ENCODE measurements at regions not wholly inside any gene's neighbourhood (a gene's known extent, or its start where the extent isn't known, plus 50 kb on each side); places are given as distances from the start of the nearest gene placed in this dataset.
A peak's percentile ranks its signal among the peaks of the same experiment; 100 is the strongest.

DNA sequence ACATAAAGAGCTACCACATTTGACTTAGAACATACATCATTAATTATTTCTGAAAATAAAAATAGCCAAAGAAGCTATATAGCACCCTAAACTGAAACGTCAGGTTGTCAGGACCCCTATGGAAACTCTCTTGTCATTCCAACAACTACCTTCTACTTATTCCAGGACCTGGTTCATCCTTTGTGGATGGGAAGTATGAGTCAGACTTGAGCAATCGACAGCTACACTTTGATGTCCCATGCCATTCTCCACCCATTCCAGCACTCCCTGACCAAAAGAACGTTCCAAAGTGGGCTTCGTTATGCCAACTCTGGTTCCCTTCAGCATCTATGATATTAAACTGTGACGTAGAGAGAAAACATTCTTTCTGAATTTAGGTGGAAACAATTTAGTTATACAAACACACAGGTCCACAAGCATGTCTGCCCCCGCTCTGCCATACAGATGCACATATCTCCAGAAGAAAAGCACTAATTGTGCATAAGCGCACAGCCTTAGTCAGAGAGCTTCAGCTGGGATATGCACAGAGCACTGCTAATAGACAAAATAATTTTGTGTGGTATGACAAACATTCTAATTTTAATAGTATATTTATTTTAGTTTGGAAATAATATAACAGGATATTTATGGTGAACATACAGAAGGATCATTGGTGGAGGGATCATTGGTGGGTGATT lies 723.1 kb upstream of the B3GALT2 start:
- H3K4me1 ChIP-seq (replicated peaks; ENCODE audit: insufficient read depth): no peaks in the 10 kb centered on the region
- H3K27ac ChIP-seq: no peak overlapping the region
- ChIA-PET POLR2A (ENCODE audit: unreplicated experiment) (no interaction called here), CTCF (no interaction called here)
- no peaks in the 10 kb centered on the region for H3K9me3 ChIP-seq (ENCODE audit: insufficient read depth, low read depth)
- H3K36me3 ChIP-seq (ENCODE audit: low read depth): no peaks in the 10 kb centered on the region
- TF ChIP-seq, protein P1, sequence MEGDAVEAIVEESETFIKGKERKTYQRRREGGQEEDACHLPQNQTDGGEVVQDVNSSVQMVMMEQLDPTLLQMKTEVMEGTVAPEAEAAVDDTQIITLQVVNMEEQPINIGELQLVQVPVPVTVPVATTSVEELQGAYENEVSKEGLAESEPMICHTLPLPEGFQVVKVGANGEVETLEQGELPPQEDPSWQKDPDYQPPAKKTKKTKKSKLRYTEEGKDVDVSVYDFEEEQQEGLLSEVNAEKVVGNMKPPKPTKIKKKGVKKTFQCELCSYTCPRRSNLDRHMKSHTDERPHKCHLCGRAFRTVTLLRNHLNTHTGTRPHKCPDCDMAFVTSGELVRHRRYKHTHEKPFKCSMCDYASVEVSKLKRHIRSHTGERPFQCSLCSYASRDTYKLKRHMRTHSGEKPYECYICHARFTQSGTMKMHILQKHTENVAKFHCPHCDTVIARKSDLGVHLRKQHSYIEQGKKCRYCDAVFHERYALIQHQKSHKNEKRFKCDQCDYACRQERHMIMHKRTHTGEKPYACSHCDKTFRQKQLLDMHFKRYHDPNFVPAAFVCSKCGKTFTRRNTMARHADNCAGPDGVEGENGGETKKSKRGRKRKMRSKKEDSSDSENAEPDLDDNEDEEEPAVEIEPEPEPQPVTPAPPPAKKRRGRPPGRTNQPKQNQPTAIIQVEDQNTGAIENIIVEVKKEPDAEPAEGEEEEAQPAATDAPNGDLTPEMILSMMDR (conservative IDR thresholded peaks at IDR 0.05): no peak
- TF ChIP-seq EZH2 (IDR thresholded peaks at IDR 0.05; ENCODE audit: low read depth): no peak
- H4K20me1 ChIP-seq (ENCODE audit: insufficient read depth): no peaks in the 10 kb centered on the region
- no peak overlapping the region for H3K4me2 ChIP-seq
- H3K27me3 ChIP-seq (ENCODE audit: insufficient read depth, low read depth): no peaks in the 10 kb centered on the region
- H3K4me3 ChIP-seq: no peak overlapping the region
- H3K9me2 ChIP-seq (ENCODE audit: insufficient read depth): no peaks in the 10 kb centered on the region
- no peaks in the 10 kb centered on the region for H3F3A ChIP-seq (ENCODE audit: insufficient read depth, low read depth)
- no TSS peak for BruUV-seq (replicated peaks)
- intact Hi-C loops (cut with micrococcal nuclease; ENCODE audit: unreplicated experiment): no loop called here
- no peak for DNase-seq
- H3K79me2 ChIP-seq (ENCODE audit: low read depth): no peaks in the 10 kb centered on the region
- no peak overlapping the region for H2AFZ ChIP-seq

DNA sequence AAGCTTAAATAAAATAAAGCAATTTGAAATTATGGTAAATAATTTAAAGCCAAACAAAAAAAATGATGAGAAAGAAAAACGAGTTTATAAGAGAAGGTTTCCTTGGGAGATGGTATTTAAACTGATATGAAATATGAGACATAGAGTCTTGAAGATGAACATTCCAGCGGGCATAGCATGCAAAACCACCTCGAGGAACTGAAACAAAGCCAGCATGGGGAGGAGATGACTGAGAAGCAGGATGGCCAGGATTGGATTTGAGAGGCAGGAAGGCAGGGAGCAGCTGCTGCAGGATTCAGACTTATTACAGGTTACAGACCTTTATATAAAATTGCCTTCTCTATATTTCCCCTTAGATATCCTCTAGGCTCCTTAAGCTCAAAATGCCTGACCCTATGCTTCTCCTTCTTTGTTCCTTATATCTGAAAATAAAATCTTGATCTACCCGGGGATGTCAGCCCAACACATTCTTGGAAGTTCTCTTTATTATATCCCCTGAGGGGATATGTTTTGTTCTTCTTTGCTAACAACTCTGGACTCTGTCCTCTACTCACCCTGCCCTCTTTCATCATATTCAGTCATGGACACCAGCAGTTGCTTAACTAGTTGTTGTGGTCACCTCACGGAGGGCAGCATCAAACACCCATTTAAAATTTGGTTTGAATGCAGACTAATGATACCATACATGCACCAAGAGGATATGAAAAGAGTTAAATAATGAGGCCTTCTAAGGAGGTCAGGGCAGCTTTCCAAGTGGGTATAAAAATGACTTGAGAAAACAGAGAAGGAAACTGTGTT lies 719.1 kb upstream of the B3GALT2 start:
- intact Hi-C loops (cut with micrococcal nuclease; ENCODE audit: unreplicated experiment): no loop called here
- Histone ChIP-seq H3K79me2 (ENCODE audit: low read depth) (no peaks in the 10 kb centered on the region), H3K4me1 (replicated peaks; ENCODE audit: insufficient read depth) (no peaks in the 10 kb centered on the region), H3K4me2 (no peak overlapping the region), H3K27me3 (ENCODE audit: insufficient read depth, low read depth) (no peaks in the 10 kb centered on the region), H3F3A (ENCODE audit: insufficient read depth, low read depth) (no peaks in the 10 kb centered on the region), H4K20me1 (ENCODE audit: insufficient read depth) (no peaks in the 10 kb centered on the region), H3K9me2 (ENCODE audit: insufficient read depth) (no peaks in the 10 kb centered on the region), H3K36me3 (ENCODE audit: low read depth) (no peaks in the 10 kb centered on the region), H3K4me3 (no peak overlapping the region), H2AFZ (no peak overlapping the region), H3K27ac (no peak overlapping the region), H3K9me3 (ENCODE audit: insufficient read depth, low read depth) (no peaks in the 10 kb centered on the region)
- peak in 1 of 2 experiments; percentile 32 for DNase-seq
- no peak for TF ChIP-seq EZH2 (IDR thresholded peaks at IDR 0.05; ENCODE audit: low read depth)
- TF ChIP-seq, protein P1 (conservative IDR thresholded peaks at IDR 0.05): no peak
- BruUV-seq (replicated peaks): no TSS peak
- CTCF ChIA-PET: no interaction called here
- POLR2A ChIA-PET (ENCODE audit: unreplicated experiment): no interaction called here

DNA sequence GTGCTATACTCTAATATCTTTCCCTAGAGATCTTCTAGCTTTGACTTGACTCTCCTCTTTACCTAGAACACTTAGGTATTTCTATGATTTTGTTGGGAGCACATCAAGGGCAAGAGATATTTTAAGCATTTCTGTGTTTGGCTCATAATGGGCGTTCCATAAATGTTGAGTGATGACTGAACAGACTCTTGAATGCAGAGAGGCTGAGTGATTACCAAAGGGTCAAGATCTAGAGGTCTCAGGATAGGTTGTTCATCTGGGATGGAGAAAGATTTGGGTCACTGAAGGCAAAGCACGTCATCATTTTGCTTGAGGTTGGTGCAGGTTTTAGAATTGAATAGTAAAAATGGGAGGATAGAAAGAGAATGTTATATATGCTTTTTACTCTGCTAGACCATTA lies 705.4 kb upstream of the B3GALT2 start:
- H3K79me2 ChIP-seq (ENCODE audit: low read depth): no peaks in the 10 kb centered on the region
- no peaks in the 10 kb centered on the region; the same call in 1 of the 2 replicates for H3K9me2 ChIP-seq (ENCODE audit: insufficient read depth)
- TF ChIP-seq EZH2 (IDR thresholded peaks at IDR 0.05; ENCODE audit: low read depth): no peak
- TF ChIP-seq, protein P1 (conservative IDR thresholded peaks at IDR 0.05): no peak
- no peaks in the 10 kb centered on the region for H3F3A ChIP-seq (ENCODE audit: insufficient read depth, low read depth)
- no peaks in the 10 kb centered on the region for H3K9me3 ChIP-seq (ENCODE audit: insufficient read depth, low read depth)
- no peaks in the 10 kb centered on the region for H4K20me1 ChIP-seq (ENCODE audit: insufficient read depth)
- DNase-seq: no peak
- H3K4me1 ChIP-seq (replicated peaks; ENCODE audit: insufficient read depth): no peaks in the 10 kb centered on the region
- H3K27me3 ChIP-seq (ENCODE audit: insufficient read depth, low read depth): no peaks in the 10 kb centered on the region
- intact Hi-C loops (cut with micrococcal nuclease; ENCODE audit: unreplicated experiment): no loop called here
- ChIA-PET CTCF (no interaction called here), POLR2A (ENCODE audit: unreplicated experiment) (no interaction called here)
- H3K36me3 ChIP-seq (ENCODE audit: low read depth): no peaks in the 10 kb centered on the region
- no peak overlapping the region for H3K4me2 ChIP-seq
- H3K27ac ChIP-seq: no peak overlapping the region
- no TSS peak for BruUV-seq (replicated peaks)
- H3K4me3 ChIP-seq: no peak overlapping the region
- H2AFZ ChIP-seq: 0 out of 2 replicates have a peak overlapping the region, but pooled peaks have one; percentile 15

Measured in PC-9 (cell line).